GM03348 (cell line): ENCODE measurements at regions not wholly inside any gene's neighbourhood (a gene's known extent, or its start where the extent isn't known, plus 50 kb on each side); places are given as distances from the start of the nearest gene placed in this dataset.
"Not testable (repeated sequence)": the region's sequence is repeated elsewhere in the genome, so short reads cannot be mapped to it uniquely, and the experiment has no call there.

ENCODE experiments used
- DNase-seq: peaks from one replicate; pipeline ENCODE4 v3.0.0; 2012; ENCODE audit warnings: low spot score

DNA sequence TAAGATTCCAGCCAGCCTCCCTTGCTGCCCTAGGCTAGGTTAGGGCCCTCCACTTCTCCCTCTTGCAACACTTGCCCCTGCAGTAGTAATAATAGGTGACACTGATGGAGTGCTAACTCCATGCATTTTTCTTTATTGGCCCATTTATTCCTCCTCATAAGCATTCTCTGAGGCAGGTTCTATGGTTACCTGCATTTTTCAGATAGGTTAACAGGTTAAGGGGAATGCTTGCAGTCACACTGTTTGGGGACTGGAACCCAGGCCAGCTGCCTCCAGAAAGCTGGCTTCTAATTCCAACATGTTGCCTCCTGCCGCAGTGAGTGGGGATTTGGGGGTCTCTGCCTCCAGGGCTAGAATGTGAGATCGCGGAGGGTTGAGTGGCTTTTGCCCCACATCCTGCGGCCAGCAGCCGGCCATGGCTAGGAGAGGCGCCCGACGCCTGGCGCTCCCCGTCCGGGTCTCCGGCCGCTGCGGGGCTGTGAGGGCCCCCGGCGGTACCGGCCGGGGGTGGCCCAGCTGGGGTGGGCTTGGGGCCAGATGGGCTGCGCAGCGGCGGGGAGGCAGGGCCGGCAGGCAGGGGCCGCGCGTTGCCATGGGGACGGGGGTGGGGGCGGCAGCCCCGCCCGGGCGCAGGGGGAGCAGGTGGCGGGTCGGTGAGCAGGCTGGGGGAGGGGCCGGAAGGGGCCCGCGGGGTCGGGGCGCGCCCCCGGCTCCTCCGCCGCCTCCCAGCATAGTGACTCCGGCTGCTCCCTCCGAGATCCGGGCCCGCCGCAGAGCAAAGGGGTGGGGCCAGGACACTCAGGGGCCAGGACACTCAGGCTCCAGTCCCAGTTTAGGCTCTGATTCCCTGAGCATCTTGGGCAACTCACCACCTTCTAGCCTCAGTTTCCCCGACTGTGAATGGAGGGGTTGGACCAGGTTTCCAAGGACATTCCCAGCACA lies 68.4 kb upstream of the SSBP3 start:
- DNase-seq, result peak; percentile 54

- DNase-seq, result no peak
Measured at GRCh38 chr1:54471588-54471987, 65.4 kb upstream of the SSBP3 start.

GRCh38 chr1:54469444-54469843 lies 63.2 kb upstream of the SSBP3 start:
- not testable (repeated sequence) for DNase-seq

DNA sequence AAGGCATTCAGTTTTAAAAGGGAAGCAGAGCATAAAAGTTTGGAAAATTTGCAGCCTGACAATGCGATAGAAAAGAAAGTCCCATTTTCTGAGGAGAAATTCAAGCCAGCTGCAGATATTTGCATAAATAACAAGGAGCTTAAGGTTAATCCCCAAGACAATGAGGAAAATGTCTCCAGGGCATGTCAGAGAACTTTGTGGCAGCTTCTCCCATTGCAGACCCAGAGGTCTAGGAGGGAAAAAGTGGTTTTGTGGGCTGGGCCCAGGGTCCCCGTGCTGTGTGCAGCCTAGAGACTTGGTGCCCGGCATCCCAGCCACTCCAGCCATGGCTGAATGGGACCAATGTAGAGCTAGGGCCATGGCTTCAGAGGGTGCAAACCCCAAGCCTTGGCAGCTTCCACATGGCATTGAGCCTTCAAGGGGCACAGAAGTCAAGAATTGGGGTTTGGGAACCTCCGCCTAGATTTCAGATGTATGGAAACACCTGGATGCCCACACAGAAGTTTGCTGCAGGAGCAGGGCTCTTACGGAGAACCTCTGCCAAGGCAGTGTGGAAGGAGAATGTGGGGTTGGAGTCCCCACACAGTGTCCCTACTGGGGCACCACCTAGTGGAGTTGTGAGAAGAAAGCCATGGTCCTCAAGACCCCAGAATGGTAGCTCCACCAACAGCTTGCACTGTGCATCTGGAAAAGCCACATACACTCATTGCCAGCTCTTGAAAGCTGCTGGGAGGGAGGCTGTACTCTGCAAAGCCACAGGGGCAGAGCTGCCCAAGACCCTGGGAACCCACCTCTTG lies 62.3 kb upstream of the SSBP3 start:
- DNase-seq, result not testable (repeated sequence)

DNA sequence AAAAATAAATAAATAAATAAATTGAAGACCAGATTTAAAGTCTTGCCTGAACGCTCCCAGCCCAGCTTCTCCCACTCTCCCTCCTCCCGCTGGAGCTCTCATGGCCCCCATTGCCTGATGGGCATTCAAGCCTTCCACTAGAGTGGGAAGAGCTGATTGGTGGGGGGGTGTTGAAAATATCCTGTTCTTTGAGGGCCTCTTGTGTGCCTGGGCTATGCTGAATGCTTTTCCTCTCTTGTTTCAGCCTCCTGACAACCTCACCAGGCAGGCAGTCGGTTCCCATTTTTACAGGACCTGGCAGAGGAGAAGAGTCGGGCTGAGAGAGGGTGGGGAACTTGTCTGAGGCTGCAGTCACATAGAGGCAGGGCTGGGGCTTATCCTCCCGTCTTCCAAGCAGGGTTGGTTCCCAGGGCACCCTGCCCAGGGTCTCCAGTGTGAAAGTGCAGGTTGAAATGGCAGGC lies 59.2 kb upstream of the SSBP3 start:
- no peak for DNase-seq

- no peak for DNase-seq
Measured at GRCh38 chr1:54464477-54465146, 58.4 kb upstream of the SSBP3 start.

DNA sequence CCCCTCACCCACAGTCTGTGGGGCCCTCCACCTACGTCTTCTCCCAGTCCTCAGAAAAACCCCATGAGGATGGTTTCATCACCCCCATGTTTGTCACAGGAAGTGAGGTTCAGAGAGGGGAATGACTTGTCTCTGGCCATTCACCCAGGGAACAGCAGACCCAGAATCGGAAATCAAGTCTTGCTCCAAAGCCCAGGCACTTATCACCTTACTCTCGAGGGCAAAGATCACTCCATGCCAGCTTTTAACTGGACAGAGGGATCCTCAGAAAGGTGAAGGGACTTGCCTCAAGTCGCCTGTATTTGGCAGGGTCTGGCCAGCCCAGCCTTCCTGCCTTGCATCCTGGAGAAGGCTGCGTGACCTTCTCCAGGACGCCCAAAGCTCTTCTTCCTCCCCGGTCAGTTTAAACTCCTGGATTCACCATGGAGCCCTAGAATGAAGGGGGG lies 57.9 kb upstream of the SSBP3 start:
- DNase-seq, result no peak

- DNase-seq, result no peak
Measured at GRCh38 chr1:54463259-54464030, 57.3 kb upstream of the SSBP3 start.

DNA sequence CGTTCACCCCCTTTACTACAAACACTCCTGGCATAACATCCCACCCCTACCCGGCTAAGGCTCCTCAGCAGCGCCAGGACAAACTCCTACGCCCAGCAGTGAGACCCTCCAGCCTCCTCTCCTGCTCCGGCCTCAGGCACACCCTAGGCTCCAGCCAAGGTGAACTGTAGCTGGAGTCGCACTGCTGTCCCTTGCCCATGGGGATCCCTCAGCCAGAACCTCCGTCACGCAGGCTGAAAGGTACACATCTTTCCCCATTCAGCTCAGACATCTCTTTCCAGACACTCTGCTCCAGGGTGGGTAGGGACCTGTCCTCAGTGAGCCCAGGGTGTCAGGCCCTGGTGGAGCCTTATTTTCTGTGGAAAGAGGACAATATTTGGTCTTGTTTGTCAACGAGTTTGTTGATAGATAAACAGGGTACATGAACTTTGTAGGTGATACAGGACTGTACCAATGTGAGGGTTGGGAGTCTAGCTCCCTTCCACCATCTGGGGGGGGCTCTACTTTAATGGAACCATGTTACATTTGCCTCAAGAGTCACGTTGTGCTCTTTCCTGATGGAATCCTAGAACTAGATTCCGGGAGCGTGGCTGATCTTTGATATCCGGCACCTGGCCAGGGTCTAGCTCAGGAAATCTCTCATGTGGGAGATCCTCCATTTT lies 56.5 kb upstream of the SSBP3 start:
- DNase-seq, result no peak

DNA sequence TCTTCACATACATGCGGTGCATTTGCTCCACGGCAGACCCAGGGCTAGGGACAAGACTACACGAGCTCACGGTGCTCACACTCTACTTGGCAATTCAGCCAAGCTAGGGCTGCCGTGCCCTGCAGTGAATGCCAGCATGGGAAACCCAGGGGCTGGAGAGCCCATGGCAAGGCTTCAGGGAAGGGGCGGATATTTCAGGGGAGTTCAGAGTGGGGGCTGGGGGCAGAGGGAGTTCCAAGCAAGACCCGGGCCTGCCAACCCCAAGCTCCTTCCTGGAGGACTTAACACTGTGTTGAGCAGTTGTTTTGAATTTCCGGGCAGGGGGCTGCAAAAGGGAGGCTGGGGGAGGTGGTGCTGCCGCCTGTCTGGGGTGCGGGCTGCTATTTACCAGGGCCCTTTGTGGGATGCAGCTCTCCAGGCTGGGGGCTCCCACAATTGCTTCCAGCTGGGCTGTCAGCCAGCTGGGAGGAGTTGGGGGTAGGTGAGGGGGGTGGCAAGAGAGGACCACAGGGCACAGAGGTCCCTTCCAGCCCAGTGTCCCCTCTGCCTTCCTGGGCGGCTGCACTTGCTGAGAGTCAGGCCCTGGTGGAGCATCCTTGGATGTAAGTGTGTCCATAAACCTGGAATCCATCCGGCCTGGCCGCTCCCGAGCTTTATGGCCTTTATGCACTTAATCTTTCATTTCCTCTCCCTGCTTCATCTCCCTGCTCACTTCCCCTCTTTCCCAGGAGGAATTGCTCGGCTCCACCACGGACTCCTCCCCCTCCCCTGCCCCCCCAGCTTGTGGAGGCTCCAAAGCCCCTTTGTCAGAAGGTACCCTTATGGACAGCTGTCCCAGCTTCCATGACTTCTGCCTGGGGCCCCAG lies 55.8 kb upstream of the SSBP3 start:
- no peak for DNase-seq

DNA sequence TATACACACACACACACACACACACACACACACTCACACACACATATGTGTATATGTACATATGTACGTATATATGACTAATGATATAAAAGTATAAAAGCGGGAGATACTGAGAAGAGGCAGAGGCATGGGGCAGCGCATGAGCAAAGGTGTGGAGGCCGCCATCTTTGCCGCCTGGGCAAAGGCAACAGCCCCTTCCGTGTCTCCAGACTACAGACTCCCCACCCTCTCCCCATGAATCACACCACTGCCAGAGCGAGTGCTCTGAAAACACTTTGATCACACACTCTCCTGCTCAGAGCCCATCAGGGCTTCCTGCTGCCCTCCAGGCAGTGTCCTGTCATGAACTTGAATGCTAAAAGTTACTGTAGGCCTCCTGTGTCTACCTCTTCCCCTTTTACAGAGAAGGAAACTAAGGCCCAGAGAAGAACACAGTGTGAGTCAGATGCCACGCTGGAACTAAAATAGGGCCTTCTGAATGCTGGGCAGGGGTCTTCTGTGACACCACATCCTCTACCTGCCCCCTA lies 54.7 kb upstream of the SSBP3 start:
- DNase-seq, result no peak

GRCh38 chr1:54460351-54460750 lies 54.2 kb upstream of the SSBP3 start:
- DNase-seq, result no peak

- DNase-seq, result no peak
Measured at GRCh38 chr1:54459726-54460191, 53.6 kb upstream of the SSBP3 start.

DNA sequence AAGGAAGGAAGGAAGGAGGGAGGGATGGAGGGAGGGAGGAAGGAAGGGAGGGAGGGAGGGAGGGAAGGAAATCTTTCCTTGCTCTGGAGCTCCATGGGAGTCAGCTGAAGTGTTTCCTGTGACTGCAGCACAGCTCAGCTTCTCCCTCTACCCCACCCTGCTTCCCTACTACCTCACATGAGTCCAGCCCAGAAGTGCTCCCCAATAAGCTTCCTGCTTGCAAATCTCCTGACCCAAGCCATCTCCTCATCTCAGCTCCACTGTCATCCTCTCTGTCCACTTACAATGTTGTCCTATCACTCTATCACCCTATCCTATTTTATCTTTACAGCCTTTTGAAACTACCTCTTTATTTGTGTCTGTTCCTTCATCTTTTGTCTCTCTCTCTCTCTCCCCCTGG lies 52.9 kb upstream of the SSBP3 start:
- no peak for DNase-seq

DNA sequence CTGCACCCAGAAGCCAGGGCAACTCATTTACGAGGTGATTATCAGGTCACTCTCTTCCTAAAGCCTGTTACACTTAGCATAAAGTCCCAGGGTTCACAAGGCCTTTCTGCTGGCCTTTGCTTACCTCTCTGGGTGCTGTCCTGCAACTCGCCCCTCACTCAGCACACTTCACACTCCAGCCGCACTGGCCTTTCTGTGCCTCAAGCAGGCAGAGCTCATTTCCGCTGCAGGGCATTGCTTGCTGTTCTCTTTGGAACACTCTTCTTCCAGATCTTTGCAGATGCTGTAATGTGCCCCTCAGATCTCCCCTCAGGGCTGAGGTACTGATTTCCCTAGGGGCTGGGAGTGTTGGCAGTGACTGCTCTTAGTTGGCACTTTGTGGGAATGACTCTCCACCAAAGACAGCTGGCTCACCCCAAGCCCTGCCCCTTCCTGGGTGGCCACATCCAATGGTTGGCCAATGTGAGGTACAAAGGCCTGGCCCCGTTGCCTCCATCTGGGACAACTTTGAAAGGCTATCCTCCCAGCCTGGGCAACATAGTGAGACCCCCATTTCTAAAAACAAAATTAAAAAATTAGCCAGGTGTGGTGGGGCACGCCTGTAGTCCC lies 50.8 kb upstream of the SSBP3 start:
- no peak for DNase-seq

DNA sequence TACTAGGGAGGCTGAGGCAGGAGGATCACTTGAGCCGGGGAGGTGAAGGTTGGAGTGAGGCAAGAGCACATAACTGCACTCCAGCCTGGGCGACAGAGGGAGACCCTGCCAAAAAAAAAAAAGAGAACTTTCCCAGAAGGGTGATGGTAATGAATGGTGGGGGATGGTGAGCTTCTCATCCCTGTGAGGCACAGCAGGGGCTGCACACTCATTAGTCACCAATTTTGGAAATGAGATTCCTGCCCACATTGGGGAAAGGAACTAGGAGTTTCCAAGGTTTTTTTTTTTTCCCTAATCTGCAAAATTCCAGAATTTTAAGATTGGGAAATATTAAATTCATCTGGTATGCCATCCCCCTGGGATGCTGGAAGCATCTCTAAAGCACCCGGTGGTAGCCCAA lies 50.2 kb upstream of the SSBP3 start:
- DNase-seq, result no peak
